HepG2 (cell line): ENCODE measurements at regions not wholly inside any gene's neighbourhood (a gene's known extent, or its start where the extent isn't known, plus 50 kb on each side); places are given as distances from the start of the nearest gene placed in this dataset.
A peak's percentile ranks its signal among the peaks of the same experiment; 100 is the strongest.

ENCODE experiments used
- ATAC-seq: fragments of 200-7000 bp; cut with Tn5 transposase; 3 replicates; pipeline ENCODE4 v1.9.1; 2020; ENCODE audit warnings: mild to moderate bottlenecking, moderate library complexity
- BruUV-seq: library from RNA; stranded (reverse); fragments of 400-500 nt; replicated peaks from 2 replicates; lab custom pipeline; 2021; lab: Mats Ljungman, UMichigan
- CTCF ChIA-PET: fragments of 300-600 bp; formaldehyde crosslinking; extraction: SDS; loops from one replicate; lab custom pipeline; 2021; ENCODE audit warnings: low total read pairs, inconsistent platforms, low intra/inter-chr PET ratio; lab: Yijun Ruan, JAX
- POLR2A ChIA-PET: fragments of 350-600 bp; sonication (Branson Sonifier 250); formaldehyde crosslinking; loops from one replicate; lab custom pipeline; 2020; ENCODE audit warnings: antibody characterized with exemption, inconsistent platforms; lab: Yijun Ruan, JAX
- DNase-seq: peaks from one replicate; pipeline ENCODE4 v3.0.0-alpha.2; 2015; ENCODE audit warnings: low spot score
- FAIRE-seq: peaks from 3 replicates; lab custom pipeline; 2011; peaks lifted over from hg19 to GRCh38; lab: Jason Lieb, UNC
- H2AFZ ChIP-seq: one replicate; pipeline ENCODE4 v1.6.1; 2011; ENCODE audit warnings: low read length, inconsistent platforms
- H3K27ac ChIP-seq: fragments of 300-600 bp; 3 replicates; pipeline ENCODE4 v1.8.0; 2011; ENCODE audit warnings: mixed run types, mild to moderate bottlenecking, mixed read lengths, low read length, inconsistent platforms; ENCODE audit not compliant: insufficient read depth; ENCODE audit errors: extremely low read length
- H3K27me3 ChIP-seq, 2 experiments: fragments of 200-600 bp in 1 of 2; 2 replicates in 1 of 2; 3 replicates in 1 of 2; pipeline versions ENCODE4 v1.6.0 to v1.8.0; 2011; ENCODE audit warnings: low read length in 2 of 2, mild to moderate bottlenecking in 2 of 2, moderate library complexity in 2 of 2, inconsistent platforms in 1 of 2; ENCODE audit not compliant: insufficient read depth in 2 of 2, control insufficient read depth in 1 of 2
- H3K36me3 ChIP-seq, 2 experiments: fragments of 200-600 bp in 1 of 2; replicated peaks in 1 of 2; 2 replicates in 1 of 2; 3 replicates in 1 of 2; pipeline versions ENCODE4 v1.5.1 to v1.8.0; 2011; ENCODE audit warnings: low read length in 2 of 2, inconsistent platforms in 1 of 2; ENCODE audit not compliant: insufficient read depth in 2 of 2, control insufficient read depth in 1 of 2
- H3K4me1 ChIP-seq: 2 replicates; pipeline ENCODE4 v1.5.1; 2012; ENCODE audit warnings: low read length, inconsistent platforms; ENCODE audit not compliant: insufficient read depth
- H3K4me2 ChIP-seq: 2 replicates; pipeline ENCODE4 v1.6.0; 2011; ENCODE audit warnings: low read depth, low read length, inconsistent platforms
- H3K4me3 ChIP-seq, 3 experiments: fragments of 200-600 bp in 1 of 3; sonication (generic), shearing (Covaris generic) in 1 of 3; replicated peaks in 1 of 3; 2 replicates each; pipeline ENCODE4 v1.5.1; 2011 to 2016; ENCODE audit warnings: low read length in 3 of 3, inconsistent platforms in 2 of 3, low read depth in 2 of 3, mild to moderate bottlenecking in 2 of 3, control low read depth in 1 of 3, mixed read lengths in 1 of 3; ENCODE audit not compliant: insufficient read depth in 1 of 3
- H3K79me2 ChIP-seq: one replicate; pipeline ENCODE4 v1.6.1; 2011; ENCODE audit warnings: low read length, inconsistent platforms; ENCODE audit not compliant: insufficient read depth
- H3K9ac ChIP-seq: 2 replicates; pipeline ENCODE4 v1.6.0; 2011; ENCODE audit warnings: mild to moderate bottlenecking, low read depth, low read length, inconsistent platforms; ENCODE audit not compliant: insufficient read depth
- H3K9me3 ChIP-seq: 2 replicates; pipeline ENCODE4 v1.5.1; 2012; ENCODE audit warnings: mild to moderate bottlenecking, low read length
- H4K20me1 ChIP-seq: 2 replicates; pipeline ENCODE4 v1.6.0; 2011; ENCODE audit warnings: inconsistent platforms, mild to moderate bottlenecking, low read length, moderate library complexity; ENCODE audit not compliant: insufficient read depth
- HNF4A ChIP-seq: sonication (generic); formaldehyde crosslinking; IDR thresholded peaks from 2 replicates; pipeline ENCODE4 v1.4.0; 2020; ENCODE audit warnings: missing genetic modification reagents
- NR2F6 ChIP-seq, 2 experiments: IDR thresholded peaks; 2 replicates each; pipeline ENCODE4 v1.6.1; 2016; ENCODE audit warnings: antibody characterized with exemption in 1 of 2, mild to moderate bottlenecking in 1 of 2
- RARA ChIP-seq: IDR thresholded peaks from 2 replicates; pipeline ENCODE4 v1.6.1; 2016; ENCODE audit warnings: missing genetic modification reagents, missing compliant biosample characterization
- RNF2 ChIP-seq: fragments of 450-650 bp; conservative IDR thresholded peaks from 2 replicates; pipeline ENCODE4 v1.6.1; 2016; ENCODE audit warnings: low read depth
- RXRA ChIP-seq: sonication (generic); formaldehyde crosslinking; IDR thresholded peaks from 2 replicates; pipeline ENCODE4 v1.5.1; 2020; ENCODE audit warnings: missing genetic modification reagents
- SOX13 ChIP-seq, 3 experiments: fragments of 450-650 bp in 1 of 3; sonication (generic) in 1 of 3; formaldehyde crosslinking in 1 of 3; IDR thresholded peaks in 2 of 3; conservative IDR thresholded peaks in 1 of 3; 2 replicates each; pipeline versions ENCODE4 v1.5.0 to v1.6.1; 2016 to 2020; ENCODE audit warnings: antibody characterized with exemption in 1 of 3, mild to moderate bottlenecking in 1 of 3, missing compliant biosample characterization in 1 of 3, missing genetic modification reagents in 1 of 3, moderate library complexity in 1 of 3
- SOX5 ChIP-seq: IDR thresholded peaks from 2 replicates; pipeline ENCODE4 v1.6.1; 2016; ENCODE audit warnings: borderline replicate concordance
- SOX6 ChIP-seq, 2 experiments: fragments of 450-650 bp in 1 of 2; sonication (generic) in 1 of 2; formaldehyde crosslinking in 1 of 2; IDR thresholded peaks; 2 replicates each; pipeline versions ENCODE4 v1.4.0 to v1.6.1; 2017 to 2020; ENCODE audit warnings: antibody characterized with exemption in 1 of 2, mild to moderate bottlenecking in 1 of 2, missing genetic modification reagents in 1 of 2
- XRCC5 ChIP-seq: fragments of 200-400 bp; formaldehyde crosslinking; optimal IDR thresholded peaks from 2 replicates; pipeline ENCODE3; 2017; ENCODE audit warnings: mild to moderate bottlenecking, low read length
- ZNF343 ChIP-seq: sonication (generic); formaldehyde crosslinking; IDR thresholded peaks from 2 replicates; pipeline ENCODE4 v1.4.0; 2020; ENCODE audit warnings: mild to moderate bottlenecking, missing genetic modification reagents
- ZNF557 ChIP-seq: sonication (generic); formaldehyde crosslinking; IDR thresholded peaks from 2 replicates; pipeline ENCODE4 v1.4.0; 2020; ENCODE audit warnings: missing genetic modification reagents
- ZNF7 ChIP-seq: IDR thresholded peaks from 2 replicates; pipeline ENCODE4 v1.6.1; 2016; ENCODE audit warnings: missing biosample characterization, missing genetic modification reagents
- WGBS: methylation state at CpG from one replicate; pipeline ENCODE4 v1.1.6; 2017; ENCODE audit warnings: low lambda C conversion rate; 5-methylcytosine and 5-hydroxymethylcytosine counted together
- in situ Hi-C: cut with HindIII; loops from 2 replicates; pipeline ENCODE4 v1.10.0; 2017; ENCODE audit warnings: low pct_unique_long_range_greater_than_20kb; ENCODE audit not compliant: extremely low pct_ligation_motif_present
- intact Hi-C: fragments of 100-400 bp; cut with micrococcal nuclease; formaldehyde crosslinking; loops from one replicate; pipeline ENCODE4 v1.10.0; 2022; ENCODE audit not compliant: unreplicated experiment
- TF ChIP-seq, protein P1 (sequence below): sonication (generic); formaldehyde crosslinking; IDR thresholded peaks from 2 replicates; pipeline ENCODE4 v1.4.0; 2020; ENCODE audit warnings: low read depth, mild to moderate bottlenecking, missing genetic modification reagents
- TF ChIP-seq, protein P2 (sequence below): sonication (generic); formaldehyde crosslinking; IDR thresholded peaks from 2 replicates; pipeline ENCODE4 v1.4.0; 2020; ENCODE audit warnings: mild to moderate bottlenecking, missing genetic modification reagents, borderline replicate concordance

GRCh38 chr20:58135441-58136148 lies 92.9 kb downstream of the ANKRD60 start:
- in situ Hi-C loops, result no loop called here
- H4K20me1 ChIP-seq, result no peaks in the 10 kb centered on the region
- peaks cover 35% of the 10 kb centered on the region for H3K4me1 ChIP-seq
- no peaks in the 10 kb centered on the region for H3K79me2 ChIP-seq
- CTCF ChIA-PET, result no interaction called here
- H2AFZ ChIP-seq, result no peak overlapping the region
- FAIRE-seq (peak; percentile 18), DNase-seq (no peak)
- H3K4me3 ChIP-seq, result no peak overlapping the region
- no peaks in the 10 kb centered on the region for H3K36me3 ChIP-seq
- H3K9me3 ChIP-seq, result no peaks in the 10 kb centered on the region
- H3K27me3 ChIP-seq, result peaks cover 10 to 85% of the 10 kb centered on the region in 2 experiments; a peak in 4 of 5 replicates
- no peak overlapping the region for H3K4me2 ChIP-seq
- TF ChIP-seq XRCC5 (peak; percentile 28), ZNF343 (CRISPR knock-in tag) (no peak), SOX5 (CRISPR knock-in tag) (peak; percentile 47; the same call in 1 of the 2 replicates), RXRA (CRISPR knock-in tag) (peak; percentile 18; the same call in 1 of the 2 replicates), RNF2 (0 out of 2 replicates have a peak, but pooled peaks have one; percentile 36), NR2F6 (IDR thresholded peaks at IDR 0.05) (no peak), NR2F6 (CRISPR knock-in tag; IDR thresholded peaks at IDR 0.05) (0 out of 2 replicates have a peak, but pooled peaks have one; percentile 22), HNF4A (CRISPR knock-in tag) (peak; percentile 34; the same call in 1 of the 2 replicates), ZNF557 (no peak), SOX13 (IDR thresholded peaks at IDR 0.05) (no peak), SOX13 (CRISPR knock-in tag; conservative IDR thresholded peaks at IDR 0.05 in 1 of 2, IDR thresholded peaks at IDR 0.05 in 1 of 2) (peak in 1 of 2 experiments; percentile 39; a peak in 1 of 4 replicates), ZNF7 (CRISPR knock-in tag) (peak; percentile 58; the same call in 1 of the 2 replicates), RARA (CRISPR knock-in tag) (0 out of 2 replicates have a peak, but pooled peaks have one; percentile 19), SOX6 (IDR thresholded peaks at IDR 0.05) (no peak), SOX6 (CRISPR knock-in tag; IDR thresholded peaks at IDR 0.05) (peak; percentile 53)
- TF ChIP-seq, protein P1, sequence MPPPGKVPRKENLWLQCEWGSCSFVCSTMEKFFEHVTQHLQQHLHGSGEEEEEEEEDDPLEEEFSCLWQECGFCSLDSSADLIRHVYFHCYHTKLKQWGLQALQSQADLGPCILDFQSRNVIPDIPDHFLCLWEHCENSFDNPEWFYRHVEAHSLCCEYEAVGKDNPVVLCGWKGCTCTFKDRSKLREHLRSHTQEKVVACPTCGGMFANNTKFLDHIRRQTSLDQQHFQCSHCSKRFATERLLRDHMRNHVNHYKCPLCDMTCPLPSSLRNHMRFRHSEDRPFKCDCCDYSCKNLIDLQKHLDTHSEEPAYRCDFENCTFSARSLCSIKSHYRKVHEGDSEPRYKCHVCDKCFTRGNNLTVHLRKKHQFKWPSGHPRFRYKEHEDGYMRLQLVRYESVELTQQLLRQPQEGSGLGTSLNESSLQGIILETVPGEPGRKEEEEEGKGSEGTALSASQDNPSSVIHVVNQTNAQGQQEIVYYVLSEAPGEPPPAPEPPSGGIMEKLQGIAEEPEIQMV, result no peak
- TF ChIP-seq, protein P2, sequence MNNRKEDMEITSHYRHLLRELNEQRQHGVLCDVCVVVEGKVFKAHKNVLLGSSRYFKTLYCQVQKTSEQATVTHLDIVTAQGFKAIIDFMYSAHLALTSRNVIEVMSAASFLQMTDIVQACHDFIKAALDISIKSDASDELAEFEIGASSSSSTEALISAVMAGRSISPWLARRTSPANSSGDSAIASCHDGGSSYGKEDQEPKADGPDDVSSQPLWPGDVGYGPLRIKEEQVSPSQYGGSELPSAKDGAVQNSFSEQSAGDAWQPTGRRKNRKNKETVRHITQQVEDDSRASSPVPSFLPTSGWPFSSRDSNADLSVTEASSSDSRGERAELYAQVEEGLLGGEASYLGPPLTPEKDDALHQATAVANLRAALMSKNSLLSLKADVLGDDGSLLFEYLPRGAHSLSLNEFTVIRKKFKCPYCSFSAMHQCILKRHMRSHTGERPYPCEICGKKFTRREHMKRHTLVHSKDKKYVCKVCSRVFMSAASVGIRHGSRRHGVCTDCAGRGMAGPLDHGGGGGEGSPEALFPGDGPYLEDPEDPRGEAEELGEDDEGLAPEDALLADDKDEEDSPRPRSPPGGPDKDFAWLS (CRISPR knock-in tag), result no peak
- TF ChIP-seq, all 625 proteins: peak for 10
- Histone ChIP-seq H3K9ac (no peak overlapping the region), H3K27ac (no peak overlapping the region)
- WGBS, result 12% methylated on average over 16 of the region's 16 CpGs
- intact Hi-C loops, result no loop called here
- peak; percentile 39; the same call in 2 of the 3 replicates for ATAC-seq
- BruUV-seq, result no TSS peak
- POLR2A ChIA-PET, result no interaction called here
